IMR-90 (cell line): ENCODE measurements at regions not wholly inside any gene's neighbourhood (a gene's known extent, or its start where the extent isn't known, plus 50 kb on each side); places are given as distances from the start of the nearest gene placed in this dataset.

ENCODE experiments used
- ATAC-seq: fragments of 200-7000 bp; cut with Tn5 transposase; 2 replicates; pipeline ENCODE4 v1.9.1; 2020; ENCODE audit warnings: low read depth, mild to moderate bottlenecking, moderate library complexity
- BruUV-seq: library from RNA; stranded (reverse); fragments of 400-500 nt; replicated peaks from 2 replicates; lab custom pipeline; 2021; lab: Mats Ljungman, UMichigan
- CTCF ChIA-PET: fragments of 300-600 bp; formaldehyde crosslinking; extraction: SDS; loops from one replicate; lab custom pipeline; 2021; ENCODE audit warnings: antibody characterized with exemption; lab: Yijun Ruan, JAX
- POLR2A ChIA-PET: fragments of 300-600 bp; sonication (Branson Sonifier 250); formaldehyde crosslinking; loops from one replicate; lab custom pipeline; 2022; ENCODE audit warnings: antibody characterized with exemption; ENCODE audit not compliant: unreplicated experiment; lab: Charles Lee
- DNase-seq: peaks from one replicate; pipeline ENCODE4 v3.0.0; 2013
- H2AFZ ChIP-seq: replicated peaks from 2 replicates; pipeline ENCODE3; 2013; ENCODE audit warnings: low read length, mild to moderate bottlenecking; ENCODE audit not compliant: poor library complexity
- H2AK5ac ChIP-seq: 2 replicates; pipeline ENCODE4 v1.6.1; 2013; ENCODE audit warnings: low read depth, low read length, inconsistent platforms
- H2AK9ac ChIP-seq: replicated peaks from 2 replicates; pipeline ENCODE3; 2013; ENCODE audit warnings: mild to moderate bottlenecking, low read depth, low read length, moderate library complexity; ENCODE audit not compliant: poor library complexity
- H2BK120ac ChIP-seq: 2 replicates; pipeline ENCODE4 v1.6.1; 2013; ENCODE audit warnings: low read depth, low read length, inconsistent platforms
- H2BK15ac ChIP-seq: 3 replicates; pipeline ENCODE4 v1.6.1; 2013; ENCODE audit warnings: low read depth, low read length, inconsistent platforms
- H2BK20ac ChIP-seq: 2 replicates; pipeline ENCODE4 v1.6.1; 2013; ENCODE audit warnings: low read depth, mild to moderate bottlenecking, inconsistent platforms, low read length, moderate library complexity
- H2BK5ac ChIP-seq: 2 replicates; pipeline ENCODE4 v1.6.1; 2013; ENCODE audit warnings: mild to moderate bottlenecking, low read depth, low read length, inconsistent platforms; ENCODE audit not compliant: poor library complexity, severe bottlenecking
- H3K14ac ChIP-seq: replicated peaks from 2 replicates; pipeline ENCODE4 v1.6.1; 2013; ENCODE audit warnings: low read depth, low read length, inconsistent platforms
- H3K18ac ChIP-seq: 2 replicates; pipeline ENCODE4 v1.6.1; 2013; ENCODE audit warnings: low read depth, low read length, control low read depth
- H3K23ac ChIP-seq: 2 replicates; pipeline ENCODE4 v1.6.1; 2013; ENCODE audit warnings: low read depth, low read length, inconsistent platforms
- H3K27ac ChIP-seq: 2 replicates; pipeline ENCODE4 v1.5.1; 2013; ENCODE audit warnings: mild to moderate bottlenecking, control low read depth, low read length; ENCODE audit not compliant: insufficient read depth
- H3K27me3 ChIP-seq: 2 replicates; pipeline ENCODE4 v1.6.1; 2013; ENCODE audit warnings: low read length; ENCODE audit not compliant: control insufficient read depth, insufficient read depth
- H3K36me3 ChIP-seq: 2 replicates; pipeline ENCODE4 v1.6.1; 2013; ENCODE audit warnings: low read length, mixed read lengths; ENCODE audit not compliant: control insufficient read depth, insufficient read depth
- H3K4ac ChIP-seq: 2 replicates; pipeline ENCODE4 v1.6.1; 2013; ENCODE audit warnings: low read depth, low read length, inconsistent platforms
- H3K4me1 ChIP-seq: 2 replicates; pipeline ENCODE4 v1.6.1; 2013; ENCODE audit warnings: low read length, mixed read lengths; ENCODE audit not compliant: control insufficient read depth, insufficient read depth
- H3K4me2 ChIP-seq: 2 replicates; pipeline ENCODE4 v1.6.1; 2013; ENCODE audit warnings: low read depth, mild to moderate bottlenecking, control low read depth, low read length, moderate library complexity
- H3K4me3 ChIP-seq: 2 replicates; pipeline ENCODE4 v1.5.1; 2013; ENCODE audit warnings: low read depth, mild to moderate bottlenecking, control low read depth, low read length, moderate library complexity; ENCODE audit not compliant: insufficient read depth
- H3K56ac ChIP-seq: 2 replicates; pipeline ENCODE4 v1.6.1; 2013; ENCODE audit warnings: low read length, inconsistent platforms; ENCODE audit not compliant: insufficient read depth; ENCODE audit errors: extremely low read depth
- H3K79me1 ChIP-seq, 2 experiments: 2 replicates each; pipeline ENCODE4 v1.6.1; 2013; ENCODE audit warnings: low read length in 2 of 2, inconsistent platforms in 1 of 2, low read depth in 1 of 2
- H3K9ac ChIP-seq: 2 replicates; pipeline ENCODE4 v1.6.1; 2013; ENCODE audit warnings: low read depth, low read length, control low read depth
- H3K9me1 ChIP-seq: 2 replicates; pipeline ENCODE4 v1.6.1; 2013; ENCODE audit warnings: low read length, inconsistent platforms; ENCODE audit not compliant: insufficient read depth
- H3K9me3 ChIP-seq: 2 replicates; pipeline ENCODE4 v1.6.1; 2013; ENCODE audit warnings: low read length; ENCODE audit not compliant: control insufficient read depth, insufficient read depth
- H4K20me1 ChIP-seq: 2 replicates; pipeline ENCODE4 v1.6.1; 2013; ENCODE audit warnings: low read length, inconsistent platforms; ENCODE audit not compliant: insufficient read depth
- H4K5ac ChIP-seq: 2 replicates; pipeline ENCODE4 v1.6.1; 2013; ENCODE audit warnings: mild to moderate bottlenecking, low read depth, low read length, control low read depth
- H4K8ac ChIP-seq, 2 experiments: 2 replicates each; pipeline ENCODE4 v1.6.1; 2013; ENCODE audit warnings: low read depth in 2 of 2, low read length in 2 of 2, control low read depth in 1 of 2, inconsistent platforms in 1 of 2
- H4K91ac ChIP-seq: 2 replicates; pipeline ENCODE4 v1.6.1; 2013; ENCODE audit warnings: low read depth, low read length, inconsistent platforms; ENCODE audit not compliant: insufficient read depth
- BHLHE40 ChIP-seq: fragments of 150-350 bp; IDR thresholded peaks from 2 replicates; pipeline ENCODE4 v1.6.1; 2016; ENCODE audit warnings: mild to moderate bottlenecking, low read depth, low read length
- CEBPB ChIP-seq: IDR thresholded peaks from 2 replicates; pipeline ENCODE4 v1.6.1; 2012; ENCODE audit warnings: low read depth, low read length, improper control_type of control experiment
- CHD1 ChIP-seq: IDR thresholded peaks from 2 replicates; pipeline ENCODE4 v1.6.1; 2012; ENCODE audit warnings: low read depth, low read length, improper control_type of control experiment
- FOS ChIP-seq: fragments of 150-350 bp; IDR thresholded peaks from 2 replicates; pipeline ENCODE4 v1.6.1; 2016; ENCODE audit warnings: low read depth, low read length
- MAFK ChIP-seq: IDR thresholded peaks from 2 replicates; pipeline ENCODE4 v1.6.1; 2012; ENCODE audit warnings: low read depth, low read length, improper control_type of control experiment
- MAZ ChIP-seq: IDR thresholded peaks from 2 replicates; pipeline ENCODE4 v1.6.1; 2012; ENCODE audit warnings: low read depth, mild to moderate bottlenecking, low read length, improper control_type of control experiment, moderate library complexity, borderline replicate concordance
- MXI1 ChIP-seq: IDR thresholded peaks from 2 replicates; pipeline ENCODE4 v1.6.1; 2012; ENCODE audit warnings: low read depth, mild to moderate bottlenecking, low read length, moderate library complexity, borderline replicate concordance
- NFE2L2 ChIP-seq: fragments of 150-350 bp; IDR thresholded peaks from 2 replicates; pipeline ENCODE4 v1.6.1; 2016; ENCODE audit warnings: low read depth, mild to moderate bottlenecking, low read length
- POLR2A ChIP-seq: IDR thresholded peaks from 2 replicates; pipeline ENCODE4 v1.6.1; 2012; ENCODE audit warnings: mild to moderate bottlenecking, low read depth, low read length
- RAD21 ChIP-seq: IDR thresholded peaks from 2 replicates; pipeline ENCODE4 v1.6.1; 2012; ENCODE audit warnings: low read length, improper control_type of control experiment
- RCOR1 ChIP-seq: IDR thresholded peaks from 2 replicates; pipeline ENCODE4 v1.6.1; 2012; ENCODE audit warnings: mild to moderate bottlenecking, low read length, improper control_type of control experiment; ENCODE audit not compliant: insufficient replicate concordance
- RFX5 ChIP-seq: IDR thresholded peaks from 2 replicates; pipeline ENCODE4 v1.8.0; 2012; ENCODE audit warnings: low read depth, mild to moderate bottlenecking, low read length, moderate library complexity
- SMC3 ChIP-seq: fragments of 150-350 bp; IDR thresholded peaks from 2 replicates; pipeline ENCODE4 v1.6.1; 2016; ENCODE audit warnings: low read depth, mild to moderate bottlenecking, antibody characterized with exemption, low read length, moderate library complexity
- dilution Hi-C: fragments of 300-500 bp; cut with HindIII; formaldehyde crosslinking; loops from one replicate; pipeline ENCODE4 v1.14.3; 2018; ENCODE audit warnings: low sequenced_read_pairs; ENCODE audit not compliant: unreplicated experiment
- in situ Hi-C: fragments of 300-500 bp; cut with MboI; formaldehyde crosslinking; loops from 3 replicates; pipeline ENCODE4 v1.14.3; 2019; ENCODE audit warnings: low sequenced_read_pairs, inconsistent platforms, mixed read lengths
- intact Hi-C: fragments of 100-400 bp; cut with micrococcal nuclease; formaldehyde crosslinking; loops from 2 replicates; pipeline ENCODE4 v1.10.0; 2022
- TF ChIP-seq, protein P1 (sequence below): fragments of 150-350 bp; IDR thresholded peaks from 2 replicates; pipeline ENCODE4 v1.6.1; 2017; ENCODE audit warnings: mild to moderate bottlenecking, antibody characterized with exemption, low read length, low read depth
- TF ChIP-seq, protein P2 (sequence below): fragments of 150-350 bp; IDR thresholded peaks from 2 replicates; pipeline ENCODE4 v1.6.1; 2016; ENCODE audit warnings: low read depth, mild to moderate bottlenecking, low read length, moderate library complexity, borderline replicate concordance
- TF ChIP-seq, protein P3 (sequence below): conservative IDR thresholded peaks from 2 replicates; pipeline ENCODE4 v1.5.1; 2012; ENCODE audit warnings: mild to moderate bottlenecking, low read depth, low read length, improper control_type of control experiment

- Histone ChIP-seq H2BK120ac (no peak overlapping the region), H4K5ac (no peak overlapping the region), H3K4me2 (no peak overlapping the region), H2AK9ac (no peak overlapping the region), H3K9me1 (no peaks in the 10 kb centered on the region), H4K91ac (no peak overlapping the region), H3K9me3 (no peaks in the 10 kb centered on the region), H3K4ac (no peak overlapping the region), H3K18ac (no peak overlapping the region), H3K79me1 (no peaks in the 10 kb centered on the region), H3K56ac (no peak overlapping the region), H3K4me3 (no peak overlapping the region), H2BK15ac (no peak overlapping the region), H3K9ac (no peak overlapping the region), H3K14ac (no peak overlapping the region), H2BK5ac (no peak overlapping the region), H2AFZ (no peak overlapping the region), H4K8ac (no peak overlapping the region), H4K20me1 (no peaks in the 10 kb centered on the region), H2AK5ac (no peak overlapping the region), H3K27ac (no peak overlapping the region), H3K36me3 (no peaks in the 10 kb centered on the region), H3K4me1 (no peaks in the 10 kb centered on the region), H3K23ac (no peak overlapping the region), H2BK20ac (no peak overlapping the region), H3K27me3 (no peaks in the 10 kb centered on the region; the same call in 1 of the 2 replicates)
- TF ChIP-seq, protein P1, sequence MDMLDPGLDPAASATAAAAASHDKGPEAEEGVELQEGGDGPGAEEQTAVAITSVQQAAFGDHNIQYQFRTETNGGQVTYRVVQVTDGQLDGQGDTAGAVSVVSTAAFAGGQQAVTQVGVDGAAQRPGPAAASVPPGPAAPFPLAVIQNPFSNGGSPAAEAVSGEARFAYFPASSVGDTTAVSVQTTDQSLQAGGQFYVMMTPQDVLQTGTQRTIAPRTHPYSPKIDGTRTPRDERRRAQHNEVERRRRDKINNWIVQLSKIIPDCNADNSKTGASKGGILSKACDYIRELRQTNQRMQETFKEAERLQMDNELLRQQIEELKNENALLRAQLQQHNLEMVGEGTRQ: no peak
- no peak for TF ChIP-seq NFE2L2
- TF ChIP-seq, protein P2, sequence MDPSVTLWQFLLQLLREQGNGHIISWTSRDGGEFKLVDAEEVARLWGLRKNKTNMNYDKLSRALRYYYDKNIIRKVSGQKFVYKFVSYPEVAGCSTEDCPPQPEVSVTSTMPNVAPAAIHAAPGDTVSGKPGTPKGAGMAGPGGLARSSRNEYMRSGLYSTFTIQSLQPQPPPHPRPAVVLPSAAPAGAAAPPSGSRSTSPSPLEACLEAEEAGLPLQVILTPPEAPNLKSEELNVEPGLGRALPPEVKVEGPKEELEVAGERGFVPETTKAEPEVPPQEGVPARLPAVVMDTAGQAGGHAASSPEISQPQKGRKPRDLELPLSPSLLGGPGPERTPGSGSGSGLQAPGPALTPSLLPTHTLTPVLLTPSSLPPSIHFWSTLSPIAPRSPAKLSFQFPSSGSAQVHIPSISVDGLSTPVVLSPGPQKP: no peak
- TF ChIP-seq CEBPB: no peak
- no peak for TF ChIP-seq MAZ
- TF ChIP-seq SMC3: no peak
- TF ChIP-seq, protein P3, sequence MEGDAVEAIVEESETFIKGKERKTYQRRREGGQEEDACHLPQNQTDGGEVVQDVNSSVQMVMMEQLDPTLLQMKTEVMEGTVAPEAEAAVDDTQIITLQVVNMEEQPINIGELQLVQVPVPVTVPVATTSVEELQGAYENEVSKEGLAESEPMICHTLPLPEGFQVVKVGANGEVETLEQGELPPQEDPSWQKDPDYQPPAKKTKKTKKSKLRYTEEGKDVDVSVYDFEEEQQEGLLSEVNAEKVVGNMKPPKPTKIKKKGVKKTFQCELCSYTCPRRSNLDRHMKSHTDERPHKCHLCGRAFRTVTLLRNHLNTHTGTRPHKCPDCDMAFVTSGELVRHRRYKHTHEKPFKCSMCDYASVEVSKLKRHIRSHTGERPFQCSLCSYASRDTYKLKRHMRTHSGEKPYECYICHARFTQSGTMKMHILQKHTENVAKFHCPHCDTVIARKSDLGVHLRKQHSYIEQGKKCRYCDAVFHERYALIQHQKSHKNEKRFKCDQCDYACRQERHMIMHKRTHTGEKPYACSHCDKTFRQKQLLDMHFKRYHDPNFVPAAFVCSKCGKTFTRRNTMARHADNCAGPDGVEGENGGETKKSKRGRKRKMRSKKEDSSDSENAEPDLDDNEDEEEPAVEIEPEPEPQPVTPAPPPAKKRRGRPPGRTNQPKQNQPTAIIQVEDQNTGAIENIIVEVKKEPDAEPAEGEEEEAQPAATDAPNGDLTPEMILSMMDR: no peak
- no peak for TF ChIP-seq RFX5
- no peak for TF ChIP-seq FOS
- no peak for TF ChIP-seq POLR2A
- no peak for TF ChIP-seq CHD1
- no peak for TF ChIP-seq MAFK
- TF ChIP-seq RAD21: no peak
- TF ChIP-seq BHLHE40: no peak
- no peak for TF ChIP-seq RCOR1
- TF ChIP-seq MXI1: no peak
- ChIA-PET POLR2A (no interaction called here), CTCF (no interaction called here)
- DNase-seq (no peak), ATAC-seq (no peak)
- no TSS peak for BruUV-seq
- dilution Hi-C loops (no loop called here), intact Hi-C loops (no loop called here), in situ Hi-C loops (no loop called here)
Measured at GRCh38 chr1:182305861-182306260, 85.7 kb downstream of the GLUL start.
